Endodermal cell (in vitro differentiated cells): ENCODE measurements at regions not wholly inside any gene's neighbourhood (a gene's known extent, or its start where the extent isn't known, plus 50 kb on each side); places are given as distances from the start of the nearest gene placed in this dataset.

Experiments
- DNase-seq: peaks from one replicate; pipeline ENCODE4 v3.0.0-alpha.2; 2017
- H3K27ac ChIP-seq: 2 replicates; pipeline ENCODE4 v1.5.1; 2013; ENCODE audit warnings: mild to moderate bottlenecking, low read depth, low read length, moderate library complexity
- H3K27me3 ChIP-seq: 2 replicates; pipeline ENCODE4 v1.6.1; 2013; ENCODE audit warnings: mild to moderate bottlenecking, low read length, moderate library complexity; ENCODE audit not compliant: insufficient read depth, control insufficient read depth, poor library complexity, severe bottlenecking
- H3K36me3 ChIP-seq: 2 replicates; pipeline ENCODE4 v1.7.0; 2013; ENCODE audit warnings: mild to moderate bottlenecking, low read length, moderate library complexity; ENCODE audit not compliant: control insufficient read depth, insufficient read depth
- H3K4me1 ChIP-seq: one replicate; pipeline ENCODE4 v1.7.0; 2013; ENCODE audit warnings: low read length; ENCODE audit not compliant: control insufficient read depth, insufficient read depth
- H3K4me3 ChIP-seq: 2 replicates; pipeline ENCODE4 v1.5.1; 2013; ENCODE audit warnings: mild to moderate bottlenecking, low read length, moderate library complexity
- H3K9ac ChIP-seq: 2 replicates; pipeline ENCODE4 v1.6.1; 2013; ENCODE audit warnings: mild to moderate bottlenecking, low read length, moderate library complexity; ENCODE audit not compliant: poor library complexity, severe bottlenecking; ENCODE audit errors: extremely low read depth
- H3K9me3 ChIP-seq: 2 replicates; pipeline ENCODE4 v1.6.1; 2013; ENCODE audit warnings: mild to moderate bottlenecking, low read length, moderate library complexity; ENCODE audit not compliant: control insufficient read depth
- H3K27ac Mint-ChIP-seq: 2 replicates; pipeline ENCODE4 v1.8.0; 2020; ENCODE audit warnings: mixed read lengths
- H3K27me3 Mint-ChIP-seq: 2 replicates; pipeline ENCODE4 v1.8.0; 2021; ENCODE audit warnings: mild to moderate bottlenecking, mixed read lengths; ENCODE audit not compliant: insufficient read depth
- H3K36me3 Mint-ChIP-seq: 2 replicates; pipeline ENCODE4 v1.8.0; 2020; ENCODE audit warnings: low read depth, mixed read lengths
- H3K4me1 Mint-ChIP-seq: 2 replicates; pipeline ENCODE4 v1.8.0; 2020; ENCODE audit warnings: mixed read lengths
- H3K4me3 Mint-ChIP-seq: 2 replicates; pipeline ENCODE4 v1.8.0; 2020; ENCODE audit warnings: mild to moderate bottlenecking, moderate library complexity, mixed read lengths
- H3K9me3 Mint-ChIP-seq: 2 replicates; pipeline ENCODE4 v1.8.0; 2020; ENCODE audit warnings: mild to moderate bottlenecking, mixed read lengths
- WGBS, 2 experiments: methylation state at CpG; one replicate each; pipeline versions ENCODE4 v1.1.5 to v1.1.7; 2013; ENCODE audit warnings: missing lambda C conversion rate in 2 of 2, mixed read lengths in 1 of 2; ENCODE audit not compliant: insufficient coverage in 1 of 2, insufficient read length in 1 of 2; 5-methylcytosine and 5-hydroxymethylcytosine counted together
- TF ChIP-seq, protein P1 (sequence below): fragments of 200-600 bp; sonication (generic); conservative IDR thresholded peaks from 2 replicates; pipeline ENCODE4 v1.5.0; 2021; ENCODE audit warnings: antibody characterized with exemption, mild to moderate bottlenecking

DNA sequence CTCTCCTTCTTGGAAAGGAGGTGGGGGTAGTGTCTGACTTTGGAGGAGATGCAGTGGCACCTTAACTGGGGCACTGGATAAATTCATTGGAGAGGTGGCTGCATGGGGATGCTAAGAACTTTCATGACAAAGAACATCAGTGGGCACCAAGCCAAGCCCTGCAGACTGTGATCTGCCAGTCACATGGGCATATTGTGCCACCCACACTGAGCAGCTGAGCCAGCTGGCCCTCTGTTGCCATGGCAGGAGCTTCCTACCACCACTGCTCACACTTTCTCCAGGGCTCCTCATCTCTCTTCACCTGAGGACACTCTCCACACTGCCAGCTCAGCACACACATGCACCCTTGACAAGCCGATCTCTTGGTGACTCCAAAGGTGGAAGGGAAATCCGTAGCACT is 715.6 kb downstream of the QKI start:
- peaks cover 11% of the 10 kb centered on the region for H3K27me3 Mint-ChIP-seq
- Histone ChIP-seq H3K9ac (no peak overlapping the region), H3K4me1 (no peaks in the 10 kb centered on the region), H3K36me3 (no peaks in the 10 kb centered on the region), H3K4me3 (no peak overlapping the region), H3K27ac (no peak overlapping the region), H3K9me3 (no peaks in the 10 kb centered on the region), H3K27me3 (no peaks in the 10 kb centered on the region)
- no peak overlapping the region for H3K4me3 Mint-ChIP-seq
- no peak overlapping the region for H3K27ac Mint-ChIP-seq
- peaks cover 18% of the 10 kb centered on the region for H3K4me1 Mint-ChIP-seq
- no peak for DNase-seq
- 94 to 95% methylated on average over 2 of the region's 2 CpGs for WGBS, 2 experiments
- TF ChIP-seq, protein P1, sequence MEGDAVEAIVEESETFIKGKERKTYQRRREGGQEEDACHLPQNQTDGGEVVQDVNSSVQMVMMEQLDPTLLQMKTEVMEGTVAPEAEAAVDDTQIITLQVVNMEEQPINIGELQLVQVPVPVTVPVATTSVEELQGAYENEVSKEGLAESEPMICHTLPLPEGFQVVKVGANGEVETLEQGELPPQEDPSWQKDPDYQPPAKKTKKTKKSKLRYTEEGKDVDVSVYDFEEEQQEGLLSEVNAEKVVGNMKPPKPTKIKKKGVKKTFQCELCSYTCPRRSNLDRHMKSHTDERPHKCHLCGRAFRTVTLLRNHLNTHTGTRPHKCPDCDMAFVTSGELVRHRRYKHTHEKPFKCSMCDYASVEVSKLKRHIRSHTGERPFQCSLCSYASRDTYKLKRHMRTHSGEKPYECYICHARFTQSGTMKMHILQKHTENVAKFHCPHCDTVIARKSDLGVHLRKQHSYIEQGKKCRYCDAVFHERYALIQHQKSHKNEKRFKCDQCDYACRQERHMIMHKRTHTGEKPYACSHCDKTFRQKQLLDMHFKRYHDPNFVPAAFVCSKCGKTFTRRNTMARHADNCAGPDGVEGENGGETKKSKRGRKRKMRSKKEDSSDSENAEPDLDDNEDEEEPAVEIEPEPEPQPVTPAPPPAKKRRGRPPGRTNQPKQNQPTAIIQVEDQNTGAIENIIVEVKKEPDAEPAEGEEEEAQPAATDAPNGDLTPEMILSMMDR = no peak
- H3K36me3 Mint-ChIP-seq = no peaks in the 10 kb centered on the region
- no peaks in the 10 kb centered on the region for H3K9me3 Mint-ChIP-seq

DNA sequence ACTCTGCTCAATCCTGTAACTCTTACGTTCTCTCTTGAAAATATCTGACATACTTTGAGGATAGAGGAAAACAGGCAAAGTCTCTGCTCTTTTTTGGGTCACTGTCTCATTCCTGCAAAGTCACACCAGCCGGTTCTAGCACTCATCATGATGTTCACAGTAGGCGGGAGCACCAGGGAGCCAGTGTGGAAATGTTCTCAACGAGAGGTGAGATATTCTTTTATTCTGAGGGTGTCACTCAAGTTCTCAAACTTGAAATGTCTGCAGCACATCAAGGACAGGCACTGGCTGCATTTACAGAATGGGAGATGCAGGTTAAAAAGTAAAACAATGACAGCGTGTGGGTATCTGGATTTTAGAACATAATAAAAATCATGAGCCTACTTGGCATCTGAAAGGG is 714.7 kb downstream of the QKI start:
- no peak overlapping the region for H3K27ac ChIP-seq
- no peaks in the 10 kb centered on the region for H3K27me3 ChIP-seq
- no peak overlapping the region for H3K4me3 ChIP-seq
- H3K4me1 Mint-ChIP-seq = peaks cover 18% of the 10 kb centered on the region
- no peak overlapping the region for H3K9ac ChIP-seq
- peaks cover 13% of the 10 kb centered on the region for H3K27me3 Mint-ChIP-seq
- no peaks in the 10 kb centered on the region for H3K9me3 ChIP-seq
- TF ChIP-seq, protein P1 = no peak
- H3K36me3 Mint-ChIP-seq = no peaks in the 10 kb centered on the region
- H3K4me3 Mint-ChIP-seq = no peak overlapping the region
- no peaks in the 10 kb centered on the region for H3K36me3 ChIP-seq
- no peaks in the 10 kb centered on the region for H3K9me3 Mint-ChIP-seq
- no peak for DNase-seq
- no peak overlapping the region for H3K27ac Mint-ChIP-seq
- H3K4me1 ChIP-seq = no peaks in the 10 kb centered on the region
- WGBS, 2 experiments = 89 to 92% methylated on average over 5 of the region's 5 CpGs

DNA sequence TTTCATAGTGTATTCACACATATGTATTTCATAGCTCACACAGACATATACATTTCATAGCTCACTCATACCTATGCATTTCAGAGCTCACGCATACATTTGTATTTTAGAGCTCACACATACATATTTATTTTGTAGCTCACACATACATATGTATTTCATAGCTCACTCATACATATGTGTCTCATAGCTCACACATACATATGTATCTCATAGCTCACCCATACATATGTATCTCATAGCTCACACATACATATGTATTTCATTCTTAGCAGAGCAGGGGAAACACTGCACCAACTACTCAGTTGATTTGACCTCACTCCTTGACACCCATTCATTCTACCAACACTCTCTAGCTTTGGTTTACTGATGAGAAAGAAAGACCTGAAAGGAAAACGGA is 713.6 kb downstream of the QKI start:
- H3K9me3 Mint-ChIP-seq = no peaks in the 10 kb centered on the region
- H3K9ac ChIP-seq = no peak overlapping the region
- TF ChIP-seq, protein P1 = no peak
- no peaks in the 10 kb centered on the region for H3K4me1 ChIP-seq
- 84 to 94% methylated on average over 2 of the region's 2 CpGs for WGBS, 2 experiments
- H3K36me3 ChIP-seq = no peaks in the 10 kb centered on the region
- no peak overlapping the region for H3K4me3 ChIP-seq
- H3K27ac Mint-ChIP-seq = no peak overlapping the region
- H3K9me3 ChIP-seq = no peaks in the 10 kb centered on the region
- DNase-seq = no peak
- no peaks in the 10 kb centered on the region for H3K36me3 Mint-ChIP-seq
- peaks cover 16% of the 10 kb centered on the region for H3K27me3 Mint-ChIP-seq
- H3K4me1 Mint-ChIP-seq = peaks cover 10% of the 10 kb centered on the region
- no peaks in the 10 kb centered on the region for H3K27me3 ChIP-seq
- H3K4me3 Mint-ChIP-seq = no peak overlapping the region
- H3K27ac ChIP-seq = no peak overlapping the region
